ENCODE measurements at regions not wholly inside any gene's neighbourhood (a gene's known extent, or its start where the extent isn't known, plus 50 kb on each side); places are given as distances from the start of the nearest gene placed in this dataset.

- Histone ChIP-seq H3K9me3 (no peaks in the 10 kb centered on the region), H3K27ac (no peak overlapping the region), H3K27me3 (replicated peaks; ENCODE audit: insufficient read depth) (peaks cover 2% of the 10 kb centered on the region), H3K4me3 (no peak overlapping the region), H3K4me1 (replicated peaks) (no peaks in the 10 kb centered on the region), H3K36me3 (no peaks in the 10 kb centered on the region)
- 88% methylated on average over 8 of the region's 8 CpGs for WGBS
- DNase-seq (ENCODE audit: low spot score): no peak
- TF ChIP-seq POLR2A (IDR thresholded peaks at IDR 0.05): no peak
- no peak for TF ChIP-seq CTCF (IDR thresholded peaks at IDR 0.05)
- no peak for TF ChIP-seq POLR2AphosphoS5 (IDR thresholded peaks at IDR 0.05)
- intact Hi-C loops (cut with DNase I): no loop called here
These were observed 405.6 kb downstream of the TCERG1L start for GRCh38 chr10:130905921-130906320.

GRCh38 chr10:130910848-130911247 is 400.7 kb downstream of the TCERG1L start:
- intact Hi-C loops (cut with DNase I): no loop called here
- Histone ChIP-seq H3K27me3 (replicated peaks; ENCODE audit: insufficient read depth) (no peaks in the 10 kb centered on the region), H3K9me3 (no peaks in the 10 kb centered on the region), H3K27ac (no peak overlapping the region), H3K4me1 (replicated peaks) (no peaks in the 10 kb centered on the region), H3K36me3 (no peaks in the 10 kb centered on the region), H3K4me3 (no peak overlapping the region)
- DNase-seq (ENCODE audit: low spot score): no peak
- no peak for TF ChIP-seq POLR2A (IDR thresholded peaks at IDR 0.05)
- no peak for TF ChIP-seq POLR2AphosphoS5 (IDR thresholded peaks at IDR 0.05)
- TF ChIP-seq CTCF (IDR thresholded peaks at IDR 0.05): no peak
- 88% methylated on average over 2 of the region's 2 CpGs for WGBS

- WGBS: 96% methylated on average over 2 of the region's 4 CpGs
- no peak for DNase-seq (ENCODE audit: low spot score)
- Histone ChIP-seq H3K27ac (no peak overlapping the region), H3K27me3 (replicated peaks; ENCODE audit: insufficient read depth) (no peaks in the 10 kb centered on the region), H3K4me3 (no peak overlapping the region), H3K9me3 (no peaks in the 10 kb centered on the region), H3K4me1 (replicated peaks) (no peaks in the 10 kb centered on the region), H3K36me3 (no peaks in the 10 kb centered on the region)
- TF ChIP-seq POLR2AphosphoS5 (IDR thresholded peaks at IDR 0.05) (no peak), CTCF (IDR thresholded peaks at IDR 0.05) (no peak), POLR2A (IDR thresholded peaks at IDR 0.05) (no peak)
- intact Hi-C loops (cut with DNase I): no loop called here
These were observed 397.7 kb downstream of the TCERG1L start for GRCh38 chr10:130913844-130914243.

GRCh38 chr10:130914367-130914766 is 397.2 kb downstream of the TCERG1L start:
- 83% methylated on average over 4 of the region's 4 CpGs for WGBS
- Histone ChIP-seq H3K36me3 (no peaks in the 10 kb centered on the region), H3K4me3 (no peak overlapping the region), H3K27ac (no peak overlapping the region), H3K27me3 (replicated peaks; ENCODE audit: insufficient read depth) (no peaks in the 10 kb centered on the region), H3K4me1 (replicated peaks) (no peaks in the 10 kb centered on the region), H3K9me3 (no peaks in the 10 kb centered on the region)
- no peak for DNase-seq (ENCODE audit: low spot score)
- TF ChIP-seq POLR2AphosphoS5 (IDR thresholded peaks at IDR 0.05) (no peak), POLR2A (IDR thresholded peaks at IDR 0.05) (no peak), CTCF (IDR thresholded peaks at IDR 0.05) (no peak)
- intact Hi-C loops (cut with DNase I): no loop called here

GRCh38 chr10:130915065-130915464 is 396.5 kb downstream of the TCERG1L start:
- WGBS: 73% methylated on average over 6 of the region's 6 CpGs
- TF ChIP-seq POLR2A (IDR thresholded peaks at IDR 0.05): no peak
- TF ChIP-seq CTCF (IDR thresholded peaks at IDR 0.05): no peak
- TF ChIP-seq POLR2AphosphoS5 (IDR thresholded peaks at IDR 0.05): no peak
- Histone ChIP-seq H3K27me3 (replicated peaks; ENCODE audit: insufficient read depth) (no peaks in the 10 kb centered on the region), H3K4me3 (no peak overlapping the region), H3K4me1 (replicated peaks) (no peaks in the 10 kb centered on the region), H3K27ac (no peak overlapping the region), H3K9me3 (no peaks in the 10 kb centered on the region), H3K36me3 (no peaks in the 10 kb centered on the region)
- no peak for DNase-seq (ENCODE audit: low spot score)
- intact Hi-C loops (cut with DNase I): no loop called here
